Heart right ventricle (tissue), 16 donors: ENCODE measurements at regions not wholly inside any gene's neighbourhood (a gene's known extent, or its start where the extent isn't known, plus 50 kb on each side); places are given as distances from the start of the nearest gene placed in this dataset.
"Not testable (repeated sequence)": the region's sequence is repeated elsewhere in the genome, so short reads cannot be mapped to it uniquely, and the experiment has no call there.

Experiments used
- ATAC-seq, 8 donors: fragments of 200-7000 bp; cut with Tn5 transposase; one replicate each; pipeline ENCODE4 v1.9.1; 2020; ENCODE audit warnings: mild to moderate bottlenecking in 8 of 8, moderate library complexity in 8 of 8, moderate number of reproducible peaks in 1 of 8
- DNase-seq, 2 donors: peaks; one replicate each; pipeline ENCODE4 v3.0.0-alpha.2; 2020
- H3K27ac ChIP-seq, 10 donors: fragments of 200-600 bp; sonication (generic) in 2 of 10; one replicate each; pipeline versions ENCODE4 v1.5.0 to v1.8.0; 2020 to 2022; ENCODE audit warnings: mild to moderate bottlenecking in 3 of 10
- H3K27me3 ChIP-seq, 7 donors: fragments of 200-600 bp; one replicate each; pipeline ENCODE4 v1.8.0; 2021 to 2022; ENCODE audit warnings: mild to moderate bottlenecking in 2 of 7
- H3K36me3 ChIP-seq, 9 donors: fragments of 200-600 bp; sonication (generic) in 1 of 9; one replicate each; pipeline versions ENCODE4 v1.5.0 to v1.8.0; 2020 to 2022; ENCODE audit warnings: mild to moderate bottlenecking in 2 of 9
- H3K4me1 ChIP-seq, 9 donors: fragments of 200-600 bp; sonication (generic) in 1 of 9; one replicate each; pipeline versions ENCODE4 v1.5.0 to v1.8.0; 2020 to 2022; ENCODE audit warnings: mild to moderate bottlenecking in 4 of 9
- H3K4me3 ChIP-seq, 10 donors: fragments of 200-600 bp; sonication (generic) in 2 of 10; one replicate each; pipeline versions ENCODE4 v1.5.0 to v1.8.0; 2020 to 2022; ENCODE audit warnings: mild to moderate bottlenecking in 7 of 10, moderate library complexity in 2 of 10
- H3K9me3 ChIP-seq, 11 donors: fragments of 200-600 bp in 10 of 11; sonication (generic) in 2 of 11; one replicate each; pipeline versions ENCODE4 v1.5.0 to v1.8.0; 2013 to 2022; ENCODE audit warnings: mild to moderate bottlenecking in 2 of 11, control low read depth in 1 of 11, moderate library complexity in 1 of 11
- CTCF ChIP-seq, 9 donors: fragments of 200-600 bp; sonication (generic) in 2 of 9; IDR thresholded peaks; one replicate each; pipeline versions ENCODE4 v1.5.0 to v1.8.0; 2021 to 2022; ENCODE audit warnings: antibody characterized with exemption in 9 of 9, mild to moderate bottlenecking in 5 of 9, moderate library complexity in 1 of 9
- WGBS, 2 donors: extraction: QIAGEN DNeasy Blood & Tissue Kit; methylation state at CpG; one replicate each; pipeline ENCODE4 v1.1.7; 2013; ENCODE audit warnings: inconsistent platforms in 1 of 2; 5-methylcytosine and 5-hydroxymethylcytosine counted together
- intact Hi-C, 10 donors: fragments of 100-400 bp; cut with DNase I; formaldehyde crosslinking; loops; one replicate each; pipeline versions ENCODE4 v1.11.1 to v1.14.2; 2022
- donor health status: Arrhythmogenic right ventricular cardiomyopathy.
- donor health status: ischemic (EF 13 %, LVEDD 7.1; RV severe dilation, severe dysfunction).
- donor health status: healthy with polysubstance abuse.
- donor health status: DM: no; HTN: yes; CAD: no.
- donor health status: DM: no; HTN: no; CAD: no.
- donor health status: ischemic (EF 25% LVEDD 6.9; RV normal size, moderate dysfunction).
- donor health status: ischemic (EF 25% LVEDD 5.7; RV mildly dilated, moderate dysfunction).
- donor health status: healthy.
- donor health status: DM: yes; HTN: yes; CAD: no.
- donor health status: Ischemic cardiomyopathy.
- donor health status: ischemic (EF 35%, LVEDD 5.7; RV mildly dilated, moderate dysfunction).
- donor health status: nonischemic (EF 11% LVEDD 7.7; RV severe dilation, severe dysfunction).
- donor health status: DM: yes; HTN: yes; CAD: no.
- donor health status: PGD.
- donor health status: ischemic (EF 29% LVEDD 5.4; RV normal size, mild dysfunction).
- donor health status: nonischemic (EF 23%, LVEDD 6.1; RV moderate dilation, normal function).

GRCh38 chr2:144117086-144117485 lies 402.8 kb downstream of the ZEB2 start:
- no peaks in the 10 kb centered on the region for H3K36me3 ChIP-seq
- 96 to 98% methylated on average over 3 of the region's 3 CpGs for WGBS, 2 donors
- DNase-seq (no peak), ATAC-seq (no peak)
- H3K4me1 ChIP-seq: no peaks in the 10 kb centered on the region
- no peak overlapping the region for H3K27ac ChIP-seq
- H3K9me3 ChIP-seq: peaks cover 0 to 13% (median 0%) of the 10 kb centered on the region in 11 donors
- TF ChIP-seq CTCF (IDR thresholded peaks at IDR 0.05): no peak
- H3K27me3 ChIP-seq: no peaks in the 10 kb centered on the region
- H3K4me3 ChIP-seq: no peak overlapping the region
- intact Hi-C loops: no loop called here

GRCh38 chr2:144115739-144116291 lies 404.1 kb downstream of the ZEB2 start:
- H3K36me3 ChIP-seq: no peaks in the 10 kb centered on the region
- no peaks in the 10 kb centered on the region for H3K27me3 ChIP-seq
- TF ChIP-seq CTCF (IDR thresholded peaks at IDR 0.05): no peak
- peaks cover 0 to 13% (median 0%) of the 10 kb centered on the region in 11 donors for H3K9me3 ChIP-seq
- no peak overlapping the region for H3K27ac ChIP-seq
- intact Hi-C loops: no loop called here
- H3K4me1 ChIP-seq: peaks cover 0 to 3% (median 0%) of the 10 kb centered on the region in 9 donors
- DNase-seq (no peak), ATAC-seq (no peak)
- WGBS, 2 donors: 93 to 96% methylated on average over 1 of the region's 1 CpG
- H3K4me3 ChIP-seq: no peak overlapping the region

- whole genome bisulfite sequencing, 2 donors: 91 to 100% methylated on average over 1 of the region's 1 CpG
- intact Hi-C loops: no loop called here
- no peak for TF ChIP-seq CTCF (IDR thresholded peaks at IDR 0.05)
- Histone ChIP-seq H3K27ac (no peak overlapping the region), H3K4me3 (no peak overlapping the region), H3K27me3 (no peaks in the 10 kb centered on the region), H3K9me3 (peaks cover 0 to 13% (median 0%) of the 10 kb centered on the region in 11 donors), H3K36me3 (no peaks in the 10 kb centered on the region), H3K4me1 (peaks cover 0 to 3% (median 0%) of the 10 kb centered on the region in 9 donors)
- DNase-seq: no peak
- no peak for ATAC-seq
Measured at GRCh38 chr2:144114760-144115159, 405.2 kb downstream of the ZEB2 start.

- Histone ChIP-seq H3K27ac (no peak overlapping the region), H3K36me3 (no peaks in the 10 kb centered on the region), H3K4me1 (peaks cover 0 to 3% (median 0%) of the 10 kb centered on the region in 9 donors), H3K9me3 (peaks cover 0 to 38% (median 4%) of the 10 kb centered on the region in 11 donors), H3K27me3 (no peaks in the 10 kb centered on the region), H3K4me3 (no peak overlapping the region)
- WGBS, 2 donors: 78 to 82% methylated on average over 2 of the region's 2 CpGs
- DNase-seq (no peak), ATAC-seq (no peak)
- intact Hi-C loops: no loop called here
- no peak for TF ChIP-seq CTCF (IDR thresholded peaks at IDR 0.05)
Measured at GRCh38 chr2:144111437-144111836, 408.5 kb downstream of the ZEB2 start.

GRCh38 chr2:144106104-144106503 lies 413.8 kb downstream of the ZEB2 start:
- ATAC-seq, intact Hi-C loops, H3K27ac ChIP-seq, H3K27me3 ChIP-seq, DNase-seq, H3K36me3 ChIP-seq, H3K4me3 ChIP-seq, H3K4me1 ChIP-seq: not testable (repeated sequence)
- WGBS, 2 donors: 93 to 95% methylated on average over 3 of the region's 3 CpGs
- peaks cover 0 to 58% (median 14%) of the 10 kb centered on the region in 11 donors for H3K9me3 ChIP-seq
